Colonic mucosa (tissue), 4 donors: ENCODE measurements at regions not wholly inside any gene's neighbourhood (a gene's known extent, or its start where the extent isn't known, plus 50 kb on each side); places are given as distances from the start of the nearest gene placed in this dataset.
"Not testable (repeated sequence)": the region's sequence is repeated elsewhere in the genome, so short reads cannot be mapped to it uniquely, and the experiment has no call there.

Source experiments
- DNase-seq: peaks from one replicate; pipeline ENCODE4 v3.0.0-alpha.2; 2020
- H3K27ac ChIP-seq: fragments of 200-600 bp; one replicate; pipeline ENCODE4 v1.8.0; 2021
- H3K27me3 ChIP-seq: fragments of 200-600 bp; one replicate; pipeline ENCODE4 v1.8.0; 2021
- H3K36me3 ChIP-seq: fragments of 200-600 bp; one replicate; pipeline ENCODE4 v1.8.0; 2021
- H3K4me1 ChIP-seq: fragments of 200-600 bp; one replicate; pipeline ENCODE4 v1.8.0; 2021; ENCODE audit warnings: mild to moderate bottlenecking
- H3K4me3 ChIP-seq: fragments of 200-600 bp; one replicate; pipeline ENCODE4 v1.8.0; 2021
- H3K9ac ChIP-seq, 2 donors: one replicate each; pipeline ENCODE4 v1.7.0; 2013; ENCODE audit warnings: control low read depth in 2 of 2, low read depth in 2 of 2, low read length in 2 of 2
- H3K9me3 ChIP-seq: fragments of 200-600 bp; one replicate; pipeline ENCODE4 v1.8.0; 2021
- CTCF ChIP-seq: fragments of 200-600 bp; IDR thresholded peaks from one replicate; pipeline ENCODE4 v1.8.0; 2022; ENCODE audit warnings: antibody characterized with exemption, mild to moderate bottlenecking
- intact Hi-C: fragments of 100-400 bp; cut with DNase I; formaldehyde crosslinking; loops from one replicate; pipeline ENCODE4 v1.14.1; 2022
- donor health status: healthy.
- donor health status: DM: no; HTN: no; CAD: no.
- donor health status: DM: no; HTN: no; CAD: no.

GRCh38 chr7:156576216-156577058 is 64.1 kb upstream of the RNF32 start:
- Histone ChIP-seq H3K36me3 (no peaks in the 10 kb centered on the region), H3K27ac (no peak overlapping the region), H3K27me3 (no peaks in the 10 kb centered on the region), H3K4me1 (no peaks in the 10 kb centered on the region), H3K9me3 (no peaks in the 10 kb centered on the region), H3K9ac (no peak overlapping the region), H3K4me3 (no peak overlapping the region)
- intact Hi-C loops, result no loop called here
- no peak for TF ChIP-seq CTCF
- DNase-seq, result no peak

- DNase-seq, result no peak
- Histone ChIP-seq H3K27me3 (no peaks in the 10 kb centered on the region), H3K9ac (no peak overlapping the region), H3K27ac (no peak overlapping the region), H3K36me3 (no peaks in the 10 kb centered on the region), H3K9me3 (no peaks in the 10 kb centered on the region), H3K4me3 (no peak overlapping the region), H3K4me1 (no peaks in the 10 kb centered on the region)
- no peak for TF ChIP-seq CTCF
- intact Hi-C loops, result no loop called here
These were observed 72.3 kb upstream of the RNF32 start for GRCh38 chr7:156568258-156568657.

- Histone ChIP-seq H3K9me3 (no peaks in the 10 kb centered on the region), H3K4me1 (no peaks in the 10 kb centered on the region), H3K4me3 (no peak overlapping the region), H3K36me3 (no peaks in the 10 kb centered on the region), H3K27ac (peak overlapping the region; percentile 64), H3K9ac (peak overlapping the region in 1 of 2 donors; percentile 62), H3K27me3 (no peaks in the 10 kb centered on the region)
- peak; percentile 81 for DNase-seq
- intact Hi-C loops, result no loop called here
- no peak for TF ChIP-seq CTCF
These were observed 73.6 kb upstream of the RNF32 start for GRCh38 chr7:156566812-156567549.

GRCh38 chr7:156565002-156565401 is 75.6 kb upstream of the RNF32 start:
- H3K4me3 ChIP-seq, intact Hi-C loops, H3K27ac ChIP-seq: not testable (repeated sequence)

GRCh38 chr7:156560696-156561095 is 79.9 kb upstream of the RNF32 start:
- Histone ChIP-seq H3K27ac (no peak overlapping the region), H3K9ac (no peak overlapping the region), H3K36me3 (no peaks in the 10 kb centered on the region), H3K9me3 (no peaks in the 10 kb centered on the region), H3K27me3 (no peaks in the 10 kb centered on the region), H3K4me1 (no peaks in the 10 kb centered on the region), H3K4me3 (no peak overlapping the region)
- intact Hi-C loops, result no loop called here
- DNase-seq, result no peak
- TF ChIP-seq CTCF, result no peak

More at GRCh38 chr7:156565002-156565401, 75.6 kb upstream of the RNF32 start:
- not testable (repeated sequence) for DNase-seq, H3K4me1 ChIP-seq, H3K27me3 ChIP-seq, H3K9me3 ChIP-seq, H3K9ac ChIP-seq, H3K36me3 ChIP-seq

- Histone ChIP-seq H3K36me3 (no peaks in the 10 kb centered on the region), H3K9me3 (no peaks in the 10 kb centered on the region), H3K4me1 (no peaks in the 10 kb centered on the region), H3K27ac (no peak overlapping the region), H3K4me3 (no peak overlapping the region), H3K9ac (no peak overlapping the region), H3K27me3 (no peaks in the 10 kb centered on the region)
- intact Hi-C loops, result no loop called here
- peak; percentile 27 for DNase-seq
- peak; percentile 30 for TF ChIP-seq CTCF
These were observed 80.5 kb upstream of the RNF32 start for GRCh38 chr7:156560075-156560474.
